ENCODE measurements at regions not wholly inside any gene's neighbourhood (a gene's known extent, or its start where the extent isn't known, plus 50 kb on each side); places are given as distances from the start of the nearest gene placed in this dataset.
"Not testable (repeated sequence)": the region's sequence is repeated elsewhere in the genome, so short reads cannot be mapped to it uniquely, and the experiment has no call there.

GRCh38 chr13:47719164-47719563, 281.9 kb downstream of the SUCLA2 start:
- H3K4me3 ChIP-seq (ENCODE audit: low read length): no peak overlapping the region
- no peak for DNase-seq (ENCODE audit: low read depth)
- no peak for TF ChIP-seq CTCF (IDR thresholded peaks at IDR 0.05; ENCODE audit: insufficient read depth, low read depth, low read length, missing control alignments)

- TF ChIP-seq CTCF (IDR thresholded peaks at IDR 0.05; ENCODE audit: insufficient read depth, low read depth, low read length, missing control alignments): no peak
- peak; percentile 10 for DNase-seq (ENCODE audit: low read depth)
- no peak overlapping the region for H3K4me3 ChIP-seq (ENCODE audit: low read length)
Observed at GRCh38 chr13:47718556-47718955, 282.5 kb downstream of the SUCLA2 start.

GRCh38 chr13:47708386-47708785, 292.7 kb downstream of the SUCLA2 start:
- TF ChIP-seq CTCF (IDR thresholded peaks at IDR 0.05; ENCODE audit: insufficient read depth, low read depth, low read length, missing control alignments): no peak
- DNase-seq (ENCODE audit: low read depth): peak; percentile 42
- H3K4me3 ChIP-seq (ENCODE audit: low read length): no peak overlapping the region

GRCh38 chr13:47707414-47707813, 293.7 kb downstream of the SUCLA2 start:
- no peak for TF ChIP-seq CTCF (IDR thresholded peaks at IDR 0.05; ENCODE audit: insufficient read depth, low read depth, low read length, missing control alignments)
- DNase-seq (ENCODE audit: low read depth): no peak
- H3K4me3 ChIP-seq (ENCODE audit: low read length): no peak overlapping the region

GRCh38 chr13:47705185-47705584, 295.9 kb downstream of the SUCLA2 start:
- no peak for TF ChIP-seq CTCF (IDR thresholded peaks at IDR 0.05; ENCODE audit: insufficient read depth, low read depth, low read length, missing control alignments)
- H3K4me3 ChIP-seq (ENCODE audit: low read length): no peak overlapping the region

GRCh38 chr13:47696674-47697073, 304.4 kb downstream of the SUCLA2 start:
- no peak for TF ChIP-seq CTCF (IDR thresholded peaks at IDR 0.05; ENCODE audit: insufficient read depth, low read depth, low read length, missing control alignments)
- no peak overlapping the region for H3K4me3 ChIP-seq (ENCODE audit: low read length)
- no peak for DNase-seq (ENCODE audit: low read depth)

More at GRCh38 chr13:47705185-47705584, 295.9 kb downstream of the SUCLA2 start:
- no peak for DNase-seq (ENCODE audit: low read depth)

GRCh38 chr13:47687577-47687976, 313.5 kb downstream of the SUCLA2 start:
- no peak overlapping the region for H3K4me3 ChIP-seq (ENCODE audit: low read length)
- DNase-seq (ENCODE audit: low read depth): no peak
- no peak for TF ChIP-seq CTCF (IDR thresholded peaks at IDR 0.05; ENCODE audit: insufficient read depth, low read depth, low read length, missing control alignments)

- H3K4me3 ChIP-seq (ENCODE audit: low read length); DNase-seq (ENCODE audit: low read depth): not testable (repeated sequence)
Observed at GRCh38 chr13:47685156-47685555, 315.9 kb downstream of the SUCLA2 start.
